GM12878 (cell line): ENCODE measurements at regions not wholly inside any gene's neighbourhood (a gene's known extent, or its start where the extent isn't known, plus 50 kb on each side); places are given as distances from the start of the nearest gene placed in this dataset.
"Not testable (repeated sequence)": the region's sequence is repeated elsewhere in the genome, so short reads cannot be mapped to it uniquely, and the experiment has no call there.

Experiments
- ATAC-seq: fragments of 200-7000 bp; cut with Tn5 transposase; 3 replicates; pipeline ENCODE4 v1.9.1; 2020; ENCODE audit warnings: mild to moderate bottlenecking, moderate library complexity
- BruUV-seq: library from RNA; stranded (reverse); fragments of 400-500 nt; replicated peaks from 2 replicates; lab custom pipeline; 2021; lab: Mats Ljungman, UMichigan
- CTCF ChIA-PET: fragments of 300-600 bp; sonication (Branson Sonifier 250); formaldehyde crosslinking; extraction: SDS; loops from one replicate; lab custom pipeline; 2021; ENCODE audit warnings: inconsistent platforms; lab: Yijun Ruan, JAX
- POLR2A ChIA-PET: fragments of 350-600 bp; formaldehyde crosslinking; extraction: SDS; loops from one replicate; lab custom pipeline; 2021; ENCODE audit warnings: inconsistent platforms; lab: Charles Lee
- RAD21 ChIA-PET: fragments of 300-600 bp; sonication (Branson Sonifier 250); formaldehyde crosslinking; loops from one replicate; lab custom pipeline; 2023; ENCODE audit warnings: antibody characterized with exemption; ENCODE audit not compliant: unreplicated experiment; lab: Charles Lee
- SMC1A ChIA-PET: fragments of 300-600 bp; sonication (Branson Sonifier 250); formaldehyde crosslinking; loops from one replicate; lab custom pipeline; 2023; ENCODE audit not compliant: unreplicated experiment, uncharacterized antibody; lab: Charles Lee
- DNase-seq: peaks from one replicate; pipeline ENCODE4 v3.0.0-alpha.2; 2011; ENCODE audit warnings: low read depth, low spot score
- FAIRE-seq: peaks from 3 replicates; lab custom pipeline; 2011; peaks lifted over from hg19 to GRCh38; lab: Jason Lieb, UNC
- H2AFZ ChIP-seq: 2 replicates; pipeline ENCODE4 v1.6.0; 2011; ENCODE audit warnings: low read depth, low read length, control low read depth; ENCODE audit not compliant: control insufficient read depth
- H3K27ac ChIP-seq: 2 replicates; pipeline ENCODE4 v1.5.1; 2011; ENCODE audit warnings: control low read depth; ENCODE audit not compliant: control insufficient read depth, insufficient read depth
- H3K27me3 ChIP-seq, 2 experiments: replicated peaks in 1 of 2; 2 replicates each; pipeline versions ENCODE4 v1.6.0 to v1.6.1; 2011; ENCODE audit warnings: low read length in 1 of 2; ENCODE audit not compliant: control insufficient read depth in 2 of 2, insufficient read depth in 2 of 2
- H3K36me3 ChIP-seq, 2 experiments: 2 replicates each; pipeline ENCODE4 v1.5.1; 2011; ENCODE audit warnings: low read length in 1 of 2; ENCODE audit not compliant: control insufficient read depth in 2 of 2, insufficient read depth in 2 of 2
- H3K4me1 ChIP-seq: 2 replicates; pipeline ENCODE4 v1.6.1; 2011; ENCODE audit warnings: mild to moderate bottlenecking, low read length, moderate library complexity, mixed read lengths; ENCODE audit not compliant: control insufficient read depth, insufficient read depth
- H3K4me2 ChIP-seq: 2 replicates; pipeline ENCODE4 v1.6.0; 2011; ENCODE audit warnings: control low read depth; ENCODE audit not compliant: control insufficient read depth, insufficient read depth
- H3K4me3 ChIP-seq: fragments of 200-600 bp; sonication (generic); 2 replicates; pipeline ENCODE4 v1.5.1; 2016
- H3K79me2 ChIP-seq: 2 replicates; pipeline ENCODE4 v1.6.0; 2011; ENCODE audit warnings: low read length; ENCODE audit not compliant: control insufficient read depth, insufficient read depth
- H3K9ac ChIP-seq: 2 replicates; pipeline ENCODE4 v1.8.0; 2011; ENCODE audit warnings: low read length, control low read depth, mixed read lengths; ENCODE audit not compliant: control insufficient read depth, insufficient read depth
- H3K9me3 ChIP-seq: replicated peaks from 3 replicates; pipeline ENCODE4 v1.5.1; 2011; ENCODE audit warnings: mild to moderate bottlenecking, low read length; ENCODE audit not compliant: control insufficient read depth, insufficient read depth
- H4K20me1 ChIP-seq: 2 replicates; pipeline ENCODE4 v1.6.0; 2011; ENCODE audit not compliant: control insufficient read depth, insufficient read depth
- ATF3 ChIP-seq: IDR thresholded peaks from 2 replicates; pipeline ENCODE4 v1.6.1; 2011; ENCODE audit warnings: low read depth, mild to moderate bottlenecking, low read length, moderate library complexity, borderline replicate concordance; ENCODE audit errors: extremely low read depth
- CEBPB ChIP-seq, 2 experiments: fragments of 150-350 bp in 1 of 2; IDR thresholded peaks; 2 replicates each; pipeline ENCODE4 v1.6.1; 2012 to 2014; ENCODE audit warnings: low read depth in 2 of 2, low read length in 2 of 2, borderline replicate concordance in 1 of 2, inconsistent platforms in 1 of 2
- FOXM1 ChIP-seq: IDR thresholded peaks from 2 replicates; pipeline ENCODE4 v1.6.1; 2012; ENCODE audit warnings: low read depth, mild to moderate bottlenecking, inconsistent platforms, low read length, moderate library complexity
- KDM1A ChIP-seq: fragments of 200-600 bp; sonication (generic); IDR thresholded peaks from 2 replicates; pipeline ENCODE4 v1.6.1; 2016; ENCODE audit warnings: borderline replicate concordance
- MLLT1 ChIP-seq: fragments of 450-650 bp; IDR thresholded peaks from 2 replicates; pipeline ENCODE4 v1.6.1; 2016; ENCODE audit warnings: mild to moderate bottlenecking
- NFYB ChIP-seq: IDR thresholded peaks from 2 replicates; pipeline ENCODE4 v1.6.1; 2011; ENCODE audit warnings: low read depth, mild to moderate bottlenecking, low read length, improper control_type of control experiment, moderate library complexity; ENCODE audit not compliant: insufficient read depth
- NR2F1 ChIP-seq: fragments of 450-650 bp; conservative IDR thresholded peaks from 2 replicates; pipeline ENCODE4 v1.6.1; 2017; ENCODE audit warnings: mild to moderate bottlenecking
- POLR2AphosphoS2 ChIP-seq: IDR thresholded peaks from 2 replicates; pipeline ENCODE4 v1.6.1; 2011; ENCODE audit warnings: low read depth, mild to moderate bottlenecking, low read length, improper control_type of control experiment, moderate library complexity
- SPI1 ChIP-seq: IDR thresholded peaks from 2 replicates; pipeline ENCODE4 v1.6.1; 2011; ENCODE audit warnings: low read depth, mild to moderate bottlenecking, low read length, moderate library complexity, borderline replicate concordance; ENCODE audit not compliant: insufficient read depth
- ZNF687 ChIP-seq: fragments of 450-650 bp; IDR thresholded peaks from 2 replicates; pipeline ENCODE4 v1.6.1; 2017; ENCODE audit warnings: mild to moderate bottlenecking, moderate library complexity
- WGBS: methylation state at CpG from one replicate; pipeline ENCODE4 v1.1.6; 2016; ENCODE audit warnings: low lambda C conversion rate; ENCODE audit not compliant: insufficient replicate concordance, insufficient coverage; ENCODE audit errors: missing lambda C conversion rate; 5-methylcytosine and 5-hydroxymethylcytosine counted together
- in situ Hi-C: fragments of 300-500 bp; cut with MboI; formaldehyde crosslinking; loops from 9 replicates; pipeline ENCODE4 v1.14.3; 2018; ENCODE audit warnings: mixed read lengths
- intact Hi-C: fragments of 100-400 bp; cut with micrococcal nuclease; formaldehyde crosslinking; loops from one replicate; pipeline ENCODE4 v1.14.2; 2022; ENCODE audit not compliant: unreplicated experiment

- TF ChIP-seq NFYB: no peak
- no peak for TF ChIP-seq FOXM1
- TF ChIP-seq, all 136 proteins: peak for 0
Measured at GRCh38 chr7:68787566-68787965, 810.7 kb upstream of the AUTS2 start (continued).

- FAIRE-seq: not testable (repeated sequence)
Measured at GRCh38 chr7:68788529-68788928, 809.7 kb upstream of the AUTS2 start.

GRCh38 chr7:68789597-68789996, 808.7 kb upstream of the AUTS2 start:
- no TSS peak for BruUV-seq
- H3K9ac ChIP-seq: no peak overlapping the region
- H3K4me1 ChIP-seq: no peaks in the 10 kb centered on the region
- no peak overlapping the region for H3K4me3 ChIP-seq
- intact Hi-C loops: no loop called here
- no peak overlapping the region for H3K27ac ChIP-seq
- in situ Hi-C loops: no loop called here
- no peak for DNase-seq
- POLR2A ChIA-PET: no interaction called here
- H3K27me3 ChIP-seq: no peaks in the 10 kb centered on the region
- SMC1A ChIA-PET: no interaction called here
- CTCF ChIA-PET: interaction anchor here (0.6 kb wide), 1 partner anchor 78 kb away, joined by 4 read pairs; no protein-coding TSS in a partner anchor
- no peaks in the 10 kb centered on the region for H3K79me2 ChIP-seq
- no peak for FAIRE-seq
- H2AFZ ChIP-seq: no peak overlapping the region
- H4K20me1 ChIP-seq: no peaks in the 10 kb centered on the region
- ATAC-seq: no peak
- TF ChIP-seq CEBPB (IDR thresholded peaks at IDR 0.05; ENCODE audit: borderline replicate concordance in 1 of 2, low read depth in 2 of 2, low read length in 2 of 2): no peak
- no peak for TF ChIP-seq KDM1A
- TF ChIP-seq ZNF687: no peak
- no peak for TF ChIP-seq ATF3
- no peak for TF ChIP-seq SPI1
- no peak for TF ChIP-seq NR2F1
- no peak for TF ChIP-seq MLLT1
- TF ChIP-seq POLR2AphosphoS2: no peak
- H3K9me3 ChIP-seq: no peaks in the 10 kb centered on the region
- no peaks in the 10 kb centered on the region for H3K36me3 ChIP-seq
- WGBS: 2% methylated on average over 4 of the region's 4 CpGs
- RAD21 ChIA-PET: no interaction called here
- no peak overlapping the region for H3K4me2 ChIP-seq

More at GRCh38 chr7:68788529-68788928, 809.7 kb upstream of the AUTS2 start:
- H3K9me3 ChIP-seq, in situ Hi-C loops, SMC1A ChIA-PET, H3K27me3 ChIP-seq, H3K79me2 ChIP-seq, H3K4me2 ChIP-seq, H3K36me3 ChIP-seq, POLR2A ChIA-PET, RAD21 ChIA-PET, H4K20me1 ChIP-seq, H3K4me3 ChIP-seq, H3K4me1 ChIP-seq, H3K9ac ChIP-seq, BruUV-seq, intact Hi-C loops, DNase-seq, CTCF ChIA-PET, H2AFZ ChIP-seq, H3K27ac ChIP-seq, ATAC-seq: not testable (repeated sequence)
- WGBS: 16% methylated on average over 2 of the region's 2 CpGs
